ENCODE measurements at regions not wholly inside any gene's neighbourhood (a gene's known extent, or its start where the extent isn't known, plus 50 kb on each side); places are given as distances from the start of the nearest gene placed in this dataset.

- no peak for TF ChIP-seq ZBED1 (IDR thresholded peaks at IDR 0.05; ENCODE audit: borderline replicate concordance)
- no peak for TF ChIP-seq BACH1 (IDR thresholded peaks at IDR 0.05; ENCODE audit: borderline replicate concordance)
- TF ChIP-seq CTCF (IDR thresholded peaks at IDR 0.05 in 2 of 3, conservative IDR thresholded peaks at IDR 0.05 in 1 of 3; ENCODE audit: control insufficient read depth in 2 of 3, extremely low read depth in 1 of 3, insufficient read depth in 1 of 3, low read depth in 3 of 3, low read length in 3 of 3), result no peak
- TF ChIP-seq ZZZ3 (IDR thresholded peaks at IDR 0.05; ENCODE audit: control insufficient read depth, insufficient read length, low read depth), result no peak
- no peak for TF ChIP-seq BHLHE40 (IDR thresholded peaks at IDR 0.05; ENCODE audit: borderline replicate concordance in 1 of 2, low read depth in 2 of 2, low read length in 1 of 2)
- no peak for TF ChIP-seq CHD4 (IDR thresholded peaks at IDR 0.05)
- TF ChIP-seq MAX (IDR thresholded peaks at IDR 0.05; ENCODE audit: low read depth, low read length), result no peak
- TF ChIP-seq SRF (IDR thresholded peaks at IDR 0.05; ENCODE audit: low read depth in 2 of 2, low read length in 2 of 2), result no peak
These were observed 205.5 kb downstream of the USP12 start for GRCh38 chr13:26965952-26966700.

Measured in GM12878 (cell line).